SU-DHL-6 (cell line): ENCODE measurements at regions not wholly inside any gene's neighbourhood (a gene's known extent, or its start where the extent isn't known, plus 50 kb on each side); places are given as distances from the start of the nearest gene placed in this dataset.
"Not testable (repeated sequence)": the region's sequence is repeated elsewhere in the genome, so short reads cannot be mapped to it uniquely, and the experiment has no call there.

ENCODE experiments used
- H2AFZ ChIP-seq: fragments of 200-600 bp; sonication (generic); 2 replicates; pipeline ENCODE4 v1.6.1; 2014; ENCODE audit warnings: low read depth, mild to moderate bottlenecking, moderate library complexity, mixed read lengths, antibody characterized with exemption, low read length; ENCODE audit not compliant: severe bottlenecking
- H3F3A ChIP-seq: fragments of 200-600 bp; shearing (Covaris generic); 2 replicates; pipeline ENCODE4 v1.6.0; 2016; ENCODE audit warnings: antibody characterized with exemption, mild to moderate bottlenecking; ENCODE audit not compliant: insufficient read depth
- H3K27ac ChIP-seq: fragments of 200-600 bp; sonication (generic); 2 replicates; pipeline ENCODE4 v1.5.1; 2016; ENCODE audit warnings: low read depth, mild to moderate bottlenecking, low read length, moderate library complexity, mixed read lengths
- H3K27me3 ChIP-seq: fragments of 200-600 bp; sonication (generic), shearing (Covaris generic); 2 replicates; pipeline ENCODE4 v1.6.0; 2014; ENCODE audit warnings: mild to moderate bottlenecking, low read length
- H3K36me3 ChIP-seq: fragments of 200-600 bp; sonication (generic); 2 replicates; pipeline ENCODE4 v1.6.1; 2014; ENCODE audit warnings: mild to moderate bottlenecking, low read length, mixed read lengths
- H3K4me2 ChIP-seq: fragments of 300-600, 200-600 bp; shearing (Covaris generic), sonication (generic); 2 replicates; pipeline ENCODE4 v1.6.0; 2014; ENCODE audit warnings: low read length, low read depth, mild to moderate bottlenecking; ENCODE audit not compliant: poor library complexity, severe bottlenecking
- H3K4me3 ChIP-seq: fragments of 200-600 bp; sonication (generic); 2 replicates; pipeline ENCODE4 v1.5.1; 2014; ENCODE audit warnings: antibody characterized with exemption, low read length, mild to moderate bottlenecking, mixed read lengths; ENCODE audit not compliant: insufficient read depth, poor library complexity, severe bottlenecking
- H3K79me2 ChIP-seq: fragments of 200-600 bp; sonication (generic); 2 replicates; pipeline ENCODE4 v1.6.1; 2014; ENCODE audit warnings: mild to moderate bottlenecking, low read length, moderate library complexity; ENCODE audit not compliant: insufficient read depth
- H3K9ac ChIP-seq: fragments of 200-600 bp; sonication (generic); 2 replicates; pipeline ENCODE4 v1.7.0; 2014; ENCODE audit warnings: mild to moderate bottlenecking, low read length
- H3K9me2 ChIP-seq: fragments of 200-600 bp; sonication (generic); replicated peaks from 2 replicates; pipeline ENCODE4 v1.6.1; 2014; ENCODE audit warnings: low read length; ENCODE audit not compliant: insufficient read depth
- H3K9me3 ChIP-seq: fragments of 200-600 bp; sonication (generic); 2 replicates; pipeline ENCODE4 v1.6.1; 2014; ENCODE audit warnings: low read length, mixed read lengths; ENCODE audit not compliant: insufficient read depth
- H4K20me1 ChIP-seq: fragments of 200-600 bp; sonication (generic); 2 replicates; pipeline ENCODE4 v1.6.1; 2014; ENCODE audit warnings: low read depth, mild to moderate bottlenecking, antibody characterized with exemption, low read length, moderate library complexity, mixed read lengths
- EZH2phosphoT487 ChIP-seq: fragments of 200-600 bp; sonication (generic), shearing (Covaris generic); conservative IDR thresholded peaks from 2 replicates; pipeline ENCODE4 v1.6.1; 2018; ENCODE audit warnings: mild to moderate bottlenecking, antibody characterized with exemption, low read length, moderate library complexity, mixed read lengths
- TF ChIP-seq, protein P1 (sequence below): fragments of 200-600 bp; sonication (generic); IDR thresholded peaks from one replicate; pipeline ENCODE4 v1.5.1; 2017; ENCODE audit warnings: antibody characterized with exemption, mild to moderate bottlenecking, low read length, moderate library complexity; ENCODE audit not compliant: insufficient read depth, poor library complexity, severe bottlenecking

DNA sequence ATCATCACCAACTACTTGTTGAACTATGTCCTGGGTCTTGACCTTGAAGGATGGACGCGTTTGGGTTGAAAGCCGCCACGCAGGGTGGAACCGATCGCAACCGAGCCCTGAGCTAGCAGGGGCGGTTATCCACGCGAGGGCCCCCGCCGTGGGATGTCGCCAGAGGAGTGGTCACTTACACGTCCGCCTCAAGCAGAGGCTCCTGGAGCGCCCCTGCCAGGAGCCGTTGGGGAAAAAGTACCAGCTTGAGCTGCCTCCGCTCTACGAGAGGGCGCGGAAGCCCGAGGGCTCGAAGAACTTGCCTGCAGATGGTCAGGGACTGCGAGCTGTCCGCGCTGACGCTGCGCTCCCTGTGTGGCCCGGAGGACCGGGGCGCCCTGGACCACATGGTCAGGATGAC is 100.7 kb upstream of the OR4C13 start:
- no peak overlapping the region for H2AFZ ChIP-seq
- no peaks in the 10 kb centered on the region for H3K27me3 ChIP-seq
- H3K4me3 ChIP-seq, result no peak overlapping the region
- TF ChIP-seq, protein P1, sequence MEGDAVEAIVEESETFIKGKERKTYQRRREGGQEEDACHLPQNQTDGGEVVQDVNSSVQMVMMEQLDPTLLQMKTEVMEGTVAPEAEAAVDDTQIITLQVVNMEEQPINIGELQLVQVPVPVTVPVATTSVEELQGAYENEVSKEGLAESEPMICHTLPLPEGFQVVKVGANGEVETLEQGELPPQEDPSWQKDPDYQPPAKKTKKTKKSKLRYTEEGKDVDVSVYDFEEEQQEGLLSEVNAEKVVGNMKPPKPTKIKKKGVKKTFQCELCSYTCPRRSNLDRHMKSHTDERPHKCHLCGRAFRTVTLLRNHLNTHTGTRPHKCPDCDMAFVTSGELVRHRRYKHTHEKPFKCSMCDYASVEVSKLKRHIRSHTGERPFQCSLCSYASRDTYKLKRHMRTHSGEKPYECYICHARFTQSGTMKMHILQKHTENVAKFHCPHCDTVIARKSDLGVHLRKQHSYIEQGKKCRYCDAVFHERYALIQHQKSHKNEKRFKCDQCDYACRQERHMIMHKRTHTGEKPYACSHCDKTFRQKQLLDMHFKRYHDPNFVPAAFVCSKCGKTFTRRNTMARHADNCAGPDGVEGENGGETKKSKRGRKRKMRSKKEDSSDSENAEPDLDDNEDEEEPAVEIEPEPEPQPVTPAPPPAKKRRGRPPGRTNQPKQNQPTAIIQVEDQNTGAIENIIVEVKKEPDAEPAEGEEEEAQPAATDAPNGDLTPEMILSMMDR, result no peak
- no peak for TF ChIP-seq EZH2phosphoT487
- no peaks in the 10 kb centered on the region for H4K20me1 ChIP-seq
- no peak overlapping the region for H3K4me2 ChIP-seq
- H3K36me3 ChIP-seq, result no peaks in the 10 kb centered on the region
- no peaks in the 10 kb centered on the region for H3K9me2 ChIP-seq
- no peak overlapping the region for H3K27ac ChIP-seq
- no peak overlapping the region for H3K9ac ChIP-seq
- no peaks in the 10 kb centered on the region for H3K9me3 ChIP-seq
- H3F3A ChIP-seq, result no peaks in the 10 kb centered on the region
- no peaks in the 10 kb centered on the region for H3K79me2 ChIP-seq

DNA sequence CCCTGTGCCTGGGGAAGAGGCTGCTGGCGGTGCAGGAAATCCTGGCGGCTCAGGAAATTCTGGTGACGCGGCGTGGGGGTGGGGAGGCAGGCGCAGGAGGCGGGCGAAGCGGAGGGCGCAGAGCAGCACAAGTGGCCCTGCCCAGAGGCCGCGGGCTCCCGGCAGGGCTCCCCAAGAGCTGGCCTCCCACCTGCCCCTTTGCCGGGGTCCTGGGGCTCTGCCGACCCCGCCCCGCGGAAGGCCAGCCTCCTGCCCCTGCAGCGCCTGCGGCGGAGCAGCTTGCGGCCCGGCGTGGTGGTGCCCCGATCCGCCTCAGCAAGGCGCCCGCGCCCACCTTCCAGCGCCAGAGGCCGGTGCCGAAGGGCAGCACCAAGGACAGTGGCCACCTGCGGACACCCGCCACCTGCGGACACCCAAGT is 100.2 kb upstream of the OR4C13 start:
- Histone ChIP-seq H3K27ac (no peak overlapping the region), H2AFZ (no peak overlapping the region), H3K4me3 (no peak overlapping the region), H3K79me2 (no peaks in the 10 kb centered on the region), H3K36me3 (no peaks in the 10 kb centered on the region), H3K4me2 (no peak overlapping the region), H3K9me3 (no peaks in the 10 kb centered on the region), H3F3A (no peaks in the 10 kb centered on the region), H4K20me1 (no peaks in the 10 kb centered on the region), H3K27me3 (no peaks in the 10 kb centered on the region), H3K9ac (no peak overlapping the region), H3K9me2 (no peaks in the 10 kb centered on the region)
- TF ChIP-seq, protein P1, result no peak
- TF ChIP-seq EZH2phosphoT487, result no peak

DNA sequence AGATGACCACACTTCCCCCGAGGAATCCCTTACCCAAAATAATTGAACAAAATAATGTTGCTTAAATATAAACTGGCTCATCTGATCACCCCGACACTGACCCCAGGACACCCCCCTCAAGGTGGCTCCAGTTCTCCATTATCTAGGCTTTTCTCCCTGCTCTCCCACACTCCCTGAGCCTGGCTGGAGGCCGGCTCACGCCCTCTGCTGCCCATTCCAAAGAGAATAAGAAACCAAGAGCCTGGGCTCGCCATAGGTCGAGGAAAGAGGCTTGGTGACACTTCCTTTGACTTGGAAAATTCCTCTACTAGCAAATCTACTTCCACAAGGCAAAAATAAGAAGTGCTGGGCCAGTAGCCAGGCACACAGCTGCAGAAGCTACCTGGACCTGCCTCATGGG is 63.3 kb upstream of the OR4C13 start:
- not testable (repeated sequence) for H3F3A ChIP-seq, H3K4me3 ChIP-seq, H3K27me3 ChIP-seq, H3K79me2 ChIP-seq, H3K9ac ChIP-seq, H4K20me1 ChIP-seq, H3K9me3 ChIP-seq, H2AFZ ChIP-seq, H3K4me2 ChIP-seq, H3K27ac ChIP-seq, H3K9me2 ChIP-seq, H3K36me3 ChIP-seq

DNA sequence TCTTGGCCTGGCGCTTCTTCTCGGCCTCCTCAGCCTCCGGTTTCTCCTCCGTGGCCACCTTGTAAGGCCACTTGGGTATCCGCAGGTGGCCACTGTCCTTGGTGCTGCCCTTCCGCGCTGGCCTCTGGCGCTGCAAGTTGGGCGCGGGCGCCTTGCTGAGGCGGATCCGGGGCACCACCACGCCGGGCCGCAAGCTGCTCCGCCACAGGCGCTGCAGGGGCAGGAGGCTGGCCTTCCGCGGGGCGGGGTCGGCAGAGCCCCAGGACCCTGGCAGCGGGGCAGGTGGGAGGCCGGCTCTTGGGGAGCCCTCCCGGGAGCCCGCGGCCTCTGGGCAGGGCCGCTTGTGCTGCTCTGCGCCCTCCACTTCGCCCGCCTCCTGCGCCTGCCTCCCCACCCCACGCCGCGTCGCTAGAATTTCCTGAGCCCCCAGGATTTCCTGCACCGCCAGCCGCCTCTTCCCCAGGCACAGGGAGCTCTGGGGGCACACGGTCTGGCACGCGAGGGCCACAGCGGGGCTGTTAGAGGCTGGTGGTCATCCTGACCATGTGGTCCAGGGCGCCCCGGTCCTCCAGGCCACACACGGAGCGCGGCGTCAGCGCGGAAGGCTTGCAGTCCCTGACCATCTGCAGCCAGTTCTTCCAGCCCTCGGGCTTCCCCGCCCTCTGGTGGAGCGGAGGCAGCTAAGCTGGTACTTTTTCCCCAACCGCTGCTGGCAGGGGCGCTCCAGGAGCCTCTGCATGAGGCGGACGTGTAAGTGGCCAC is 60.1 kb upstream of the OR4C13 start:
- not testable (repeated sequence) for H2AFZ ChIP-seq, H3K79me2 ChIP-seq, H3K9ac ChIP-seq, H4K20me1 ChIP-seq, H3K36me3 ChIP-seq, H3K4me3 ChIP-seq, H3F3A ChIP-seq, H3K9me3 ChIP-seq, H3K4me2 ChIP-seq, H3K27me3 ChIP-seq, H3K9me2 ChIP-seq, H3K27ac ChIP-seq

DNA sequence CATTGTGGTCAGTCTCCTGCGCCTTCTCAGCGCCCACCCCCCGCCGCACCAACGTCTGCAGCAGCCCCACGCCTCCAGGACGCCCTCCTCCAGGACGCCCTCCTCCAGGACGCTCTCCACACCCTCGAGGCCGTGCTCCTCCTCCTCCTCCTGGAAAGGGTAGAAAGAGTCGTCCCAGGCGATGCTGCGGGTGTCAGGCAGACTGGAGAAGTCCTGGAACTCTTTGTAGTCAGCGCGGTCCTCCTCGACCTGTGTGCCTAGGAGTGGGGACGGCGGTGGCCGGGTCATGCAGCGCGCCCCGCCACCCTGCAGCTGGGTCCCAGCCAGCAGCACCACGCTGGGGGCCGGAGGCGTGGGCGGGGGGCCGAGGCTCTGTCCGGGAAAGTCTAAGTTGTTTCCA is 58.7 kb upstream of the OR4C13 start:
- not testable (repeated sequence) for H3K27me3 ChIP-seq

More for the DNA sequence above, 58.7 kb upstream of the OR4C13 start:
- not testable (repeated sequence) for H3K9me2 ChIP-seq, H3K9ac ChIP-seq, H3K9me3 ChIP-seq, H3K27ac ChIP-seq, H2AFZ ChIP-seq, H3K79me2 ChIP-seq, H3K4me2 ChIP-seq, H3F3A ChIP-seq, H4K20me1 ChIP-seq, H3K4me3 ChIP-seq, H3K36me3 ChIP-seq
